HEK293T (cell line): ENCODE measurements at regions not wholly inside any gene's neighbourhood (a gene's known extent, or its start where the extent isn't known, plus 50 kb on each side); places are given as distances from the start of the nearest gene placed in this dataset.
"Not testable (repeated sequence)": the region's sequence is repeated elsewhere in the genome, so short reads cannot be mapped to it uniquely, and the experiment has no call there.

Experiments used
- CTCF ChIA-PET: fragments of 350-600 bp; formaldehyde crosslinking; extraction: SDS; loops from one replicate; lab custom pipeline; 2021; ENCODE audit warnings: antibody characterized with exemption, inconsistent platforms; lab: Yijun Ruan, JAX
- POLR2A ChIA-PET: fragments of 350-600 bp; formaldehyde crosslinking; extraction: SDS; loops from one replicate; lab custom pipeline; 2020; ENCODE audit warnings: antibody characterized with exemption, inconsistent platforms; lab: Yijun Ruan, JAX
- DNase-seq: peaks from one replicate; pipeline ENCODE4 v3.0.0; 2012; ENCODE audit warnings: mixed read lengths; ENCODE audit errors: extremely low spot score
- ARNT ChIP-seq: fragments of 450-650 bp; IDR thresholded peaks from 2 replicates; pipeline ENCODE4 v1.6.1; 2017; ENCODE audit warnings: mild to moderate bottlenecking
- BHLHE40 ChIP-seq: fragments of 450-650 bp; IDR thresholded peaks from 2 replicates; pipeline ENCODE4 v1.6.1; 2016; ENCODE audit warnings: mild to moderate bottlenecking, moderate library complexity, borderline replicate concordance
- CTBP1 ChIP-seq: fragments of 450-650 bp; IDR thresholded peaks from 2 replicates; pipeline ENCODE4 v1.6.1; 2016; ENCODE audit warnings: borderline replicate concordance
- ELF4 ChIP-seq: fragments of 450-650 bp; IDR thresholded peaks from 2 replicates; pipeline ENCODE4 v1.6.1; 2017; ENCODE audit warnings: antibody characterized with exemption
- FOXA1 ChIP-seq: fragments of 450-650 bp; IDR thresholded peaks from 2 replicates; pipeline ENCODE4 v1.6.1; 2016; ENCODE audit warnings: mild to moderate bottlenecking
- FOXK2 ChIP-seq: fragments of 450-650 bp; IDR thresholded peaks from 2 replicates; pipeline ENCODE4 v1.6.1; 2016; ENCODE audit warnings: mild to moderate bottlenecking
- FOXM1 ChIP-seq: fragments of 450-650 bp; IDR thresholded peaks from 2 replicates; pipeline ENCODE4 v1.6.1; 2017; ENCODE audit warnings: mild to moderate bottlenecking, borderline replicate concordance
- HDGF ChIP-seq: fragments of 450-650 bp; IDR thresholded peaks from 2 replicates; pipeline ENCODE4 v1.6.1; 2017; ENCODE audit warnings: antibody characterized with exemption, borderline replicate concordance
- L3MBTL2 ChIP-seq: fragments of 450-650 bp; conservative IDR thresholded peaks from 2 replicates; pipeline ENCODE4 v1.6.1; 2016; ENCODE audit warnings: mild to moderate bottlenecking
- LEF1 ChIP-seq: fragments of 450-650 bp; IDR thresholded peaks from 2 replicates; pipeline ENCODE4 v1.6.1; 2017; ENCODE audit warnings: mild to moderate bottlenecking, borderline replicate concordance
- NFRKB ChIP-seq: fragments of 450-650 bp; IDR thresholded peaks from 2 replicates; pipeline ENCODE4 v1.6.1; 2016; ENCODE audit warnings: mild to moderate bottlenecking, moderate library complexity
- PKNOX1 ChIP-seq: fragments of 450-650 bp; IDR thresholded peaks from 2 replicates; pipeline ENCODE4 v1.6.1; 2016
- SP1 ChIP-seq: fragments of 450-650 bp; IDR thresholded peaks from 2 replicates; pipeline ENCODE4 v1.6.1; 2017
- SUZ12 ChIP-seq: fragments of 450-650 bp; IDR thresholded peaks from 2 replicates; pipeline ENCODE4 v1.6.1; 2016; ENCODE audit warnings: mild to moderate bottlenecking
- TARDBP ChIP-seq: fragments of 450-650 bp; IDR thresholded peaks from 2 replicates; pipeline ENCODE4 v1.6.1; 2016
- ZNF384 ChIP-seq: fragments of 450-650 bp; IDR thresholded peaks from 2 replicates; pipeline ENCODE4 v1.6.1; 2016

DNA sequence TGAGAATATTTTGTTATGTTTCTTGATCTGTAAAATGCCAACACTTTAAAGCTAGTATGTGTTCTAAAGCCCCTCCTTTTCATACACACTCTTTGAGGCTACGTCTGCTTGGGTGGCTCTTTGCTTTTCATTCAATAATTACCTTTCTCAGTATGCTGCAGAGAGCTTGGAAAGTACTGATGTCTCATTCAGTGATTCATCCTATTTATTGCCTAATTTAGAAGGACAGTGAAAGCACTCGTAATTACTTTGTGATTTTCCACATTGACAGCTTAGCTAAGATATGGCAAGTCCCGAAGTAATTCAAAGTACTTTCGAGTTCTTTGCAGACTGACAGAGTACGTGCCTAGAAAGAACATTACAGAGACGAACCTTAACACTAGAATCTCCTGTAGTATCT, 57.2 kb downstream of the BMP15 start:
- no peak for DNase-seq
- CTCF ChIA-PET, result no interaction called here
- TF ChIP-seq FOXK2 (no peak), NFRKB (no peak), TARDBP (no peak), CTBP1 (no peak), L3MBTL2 (no peak), FOXM1 (no peak), SP1 (no peak), LEF1 (no peak), ARNT (no peak), PKNOX1 (no peak), ZNF384 (no peak), HDGF (no peak), ELF4 (no peak), FOXA1 (no peak)
- POLR2A ChIA-PET, result no interaction called here

DNA sequence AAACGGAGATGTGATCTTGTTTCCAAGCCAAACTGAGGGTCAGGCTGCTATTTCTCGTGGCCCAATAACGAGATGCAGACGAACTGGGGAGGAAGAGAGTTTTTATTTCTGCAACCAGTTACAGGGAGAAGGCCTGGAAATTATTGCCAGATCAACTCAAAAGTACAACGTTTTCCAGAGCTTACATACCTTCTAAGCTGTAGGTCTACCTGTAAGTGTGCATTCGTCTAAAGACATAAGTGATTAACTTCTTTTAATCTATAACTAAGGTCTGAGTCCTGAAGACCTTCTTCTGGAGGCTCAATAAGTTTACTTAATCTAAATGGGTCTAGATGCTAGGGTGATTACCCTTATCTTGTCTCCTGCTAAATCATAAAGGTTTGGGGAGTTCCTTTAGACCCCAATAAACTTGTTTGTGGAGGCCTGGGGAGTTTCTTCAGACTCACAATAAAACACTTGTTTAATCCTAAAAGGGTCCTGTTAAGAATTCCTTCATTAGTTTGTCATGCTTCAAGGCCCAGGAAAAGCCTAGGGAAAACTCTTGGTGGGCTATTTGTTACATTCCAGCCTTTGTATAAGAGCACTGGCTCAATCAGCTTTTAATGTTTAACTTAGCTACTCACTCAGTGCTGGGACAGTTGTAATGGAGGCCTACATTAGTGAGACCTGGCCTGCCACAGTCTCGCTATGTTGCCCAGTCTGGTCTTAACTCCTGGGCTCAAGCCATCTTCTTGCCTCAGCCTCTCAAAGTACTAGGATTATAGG, 58.5 kb downstream of the BMP15 start:
- DNase-seq, POLR2A ChIA-PET, CTCF ChIA-PET: not testable (repeated sequence)

GRCh38 chrX:50971395-50971794, 60.9 kb downstream of the BMP15 start:
- TF ChIP-seq FOXA1 (no peak), SUZ12 (no peak), SP1 (no peak), NFRKB (no peak), FOXM1 (no peak), ZNF384 (no peak), TARDBP (no peak)
- POLR2A ChIA-PET, result no interaction called here
- DNase-seq, result no peak
- CTCF ChIA-PET, result no interaction called here

- POLR2A ChIA-PET, result no interaction called here
- no peak for DNase-seq
- CTCF ChIA-PET, result no interaction called here
- TF ChIP-seq FOXK2 (no peak), L3MBTL2 (no peak), FOXM1 (no peak), FOXA1 (no peak), ELF4 (no peak), ZNF384 (no peak), SP1 (no peak), BHLHE40 (no peak), NFRKB (no peak), ARNT (no peak), CTBP1 (no peak), PKNOX1 (no peak), SUZ12 (no peak), HDGF (no peak), TARDBP (no peak), LEF1 (no peak)
Observed at GRCh38 chrX:50973199-50973598, 62.7 kb downstream of the BMP15 start.

GRCh38 chrX:50978920-50979682, 68.6 kb downstream of the BMP15 start:
- TF ChIP-seq LEF1 (no peak), BHLHE40 (no peak), HDGF (no peak), CTBP1 (no peak), FOXA1 (no peak), FOXM1 (no peak), L3MBTL2 (no peak)
- no peak for DNase-seq
- ChIA-PET CTCF (interaction anchor here (1.6 kb wide), 1 partner anchor 9 kb away, joined by 3 read pairs; no protein-coding TSS in a partner anchor), POLR2A (no interaction called here)

- no peak for DNase-seq
- CTCF ChIA-PET, result interaction anchor here (1.6 kb wide), 1 partner anchor 8 kb away, joined by 3 read pairs; no protein-coding TSS in a partner anchor
- POLR2A ChIA-PET, result no interaction called here
- TF ChIP-seq ELF4 (no peak), NFRKB (no peak), FOXM1 (no peak), ZNF384 (no peak), HDGF (no peak), ARNT (no peak), SUZ12 (no peak), CTBP1 (no peak), BHLHE40 (no peak), L3MBTL2 (no peak), FOXA1 (no peak), SP1 (no peak), PKNOX1 (no peak)
Observed at GRCh38 chrX:50980251-50980650, 69.7 kb downstream of the BMP15 start.
